ENCODE measurements at regions not wholly inside any gene's neighbourhood (a gene's known extent, or its start where the extent isn't known, plus 50 kb on each side); places are given as distances from the start of the nearest gene placed in this dataset.

DNA sequence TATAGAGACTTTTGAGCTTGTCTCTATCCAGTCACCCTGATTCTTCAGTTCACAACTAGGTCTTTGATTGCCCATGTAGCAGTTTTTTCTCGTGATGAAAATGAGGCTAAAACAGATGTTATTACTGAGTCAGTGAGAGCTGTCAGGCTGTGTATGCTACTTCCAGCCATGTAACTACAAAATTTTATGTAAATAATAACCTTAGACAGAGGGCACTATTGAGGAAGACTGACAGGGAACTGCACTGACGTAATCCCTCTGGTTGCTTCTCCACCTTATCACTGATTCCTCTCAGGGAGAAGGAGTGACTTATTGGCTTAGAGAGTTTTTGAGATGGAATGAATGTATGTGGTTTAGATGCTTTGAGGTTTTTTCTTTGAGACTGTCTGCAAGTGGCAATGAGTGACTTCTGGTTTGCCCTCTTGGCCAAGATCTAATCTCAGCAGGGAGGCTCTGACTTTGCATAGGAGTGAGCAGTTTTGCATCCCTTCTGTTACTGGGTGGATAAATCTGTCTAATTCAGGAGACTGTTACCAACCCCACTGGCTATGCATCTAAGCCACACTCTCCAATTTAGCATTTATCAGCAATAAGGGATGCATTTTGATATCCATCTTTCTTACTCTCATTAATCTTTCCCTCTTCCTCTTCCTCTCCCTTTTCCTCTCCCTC is 555.2 kb upstream of the FANCL start:
- H3K4me3 ChIP-seq (ENCODE audit: low read length), result no peak overlapping the region
- DNase-seq (ENCODE audit: low read depth), result no peak
- TF ChIP-seq, protein P1, sequence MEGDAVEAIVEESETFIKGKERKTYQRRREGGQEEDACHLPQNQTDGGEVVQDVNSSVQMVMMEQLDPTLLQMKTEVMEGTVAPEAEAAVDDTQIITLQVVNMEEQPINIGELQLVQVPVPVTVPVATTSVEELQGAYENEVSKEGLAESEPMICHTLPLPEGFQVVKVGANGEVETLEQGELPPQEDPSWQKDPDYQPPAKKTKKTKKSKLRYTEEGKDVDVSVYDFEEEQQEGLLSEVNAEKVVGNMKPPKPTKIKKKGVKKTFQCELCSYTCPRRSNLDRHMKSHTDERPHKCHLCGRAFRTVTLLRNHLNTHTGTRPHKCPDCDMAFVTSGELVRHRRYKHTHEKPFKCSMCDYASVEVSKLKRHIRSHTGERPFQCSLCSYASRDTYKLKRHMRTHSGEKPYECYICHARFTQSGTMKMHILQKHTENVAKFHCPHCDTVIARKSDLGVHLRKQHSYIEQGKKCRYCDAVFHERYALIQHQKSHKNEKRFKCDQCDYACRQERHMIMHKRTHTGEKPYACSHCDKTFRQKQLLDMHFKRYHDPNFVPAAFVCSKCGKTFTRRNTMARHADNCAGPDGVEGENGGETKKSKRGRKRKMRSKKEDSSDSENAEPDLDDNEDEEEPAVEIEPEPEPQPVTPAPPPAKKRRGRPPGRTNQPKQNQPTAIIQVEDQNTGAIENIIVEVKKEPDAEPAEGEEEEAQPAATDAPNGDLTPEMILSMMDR (conservative IDR thresholded peaks at IDR 0.05; ENCODE audit: low read length), result no peak

DNA sequence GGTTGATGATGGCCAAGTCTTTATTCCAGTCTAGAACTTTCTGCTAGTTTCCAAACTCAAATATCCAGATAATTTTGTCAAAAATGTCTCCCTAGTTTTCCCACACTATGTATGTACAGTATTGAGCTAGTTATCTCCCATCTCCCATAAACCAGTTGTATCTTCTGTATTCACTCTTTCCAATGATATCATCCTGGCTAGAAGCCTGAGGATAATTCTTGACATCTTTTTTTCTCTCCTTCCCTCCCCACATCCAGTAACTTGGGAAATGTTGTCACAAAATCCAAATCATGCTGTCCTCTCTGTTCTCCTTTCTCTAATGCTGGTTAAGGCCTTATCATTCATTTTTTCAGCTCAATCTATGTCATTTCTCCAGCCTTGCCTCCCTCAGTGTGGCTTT is 553.8 kb upstream of the FANCL start:
- TF ChIP-seq, protein P1 (conservative IDR thresholded peaks at IDR 0.05; ENCODE audit: low read length), result no peak
- no peak for DNase-seq (ENCODE audit: low read depth)
- no peak overlapping the region for H3K4me3 ChIP-seq (ENCODE audit: low read length)

DNA sequence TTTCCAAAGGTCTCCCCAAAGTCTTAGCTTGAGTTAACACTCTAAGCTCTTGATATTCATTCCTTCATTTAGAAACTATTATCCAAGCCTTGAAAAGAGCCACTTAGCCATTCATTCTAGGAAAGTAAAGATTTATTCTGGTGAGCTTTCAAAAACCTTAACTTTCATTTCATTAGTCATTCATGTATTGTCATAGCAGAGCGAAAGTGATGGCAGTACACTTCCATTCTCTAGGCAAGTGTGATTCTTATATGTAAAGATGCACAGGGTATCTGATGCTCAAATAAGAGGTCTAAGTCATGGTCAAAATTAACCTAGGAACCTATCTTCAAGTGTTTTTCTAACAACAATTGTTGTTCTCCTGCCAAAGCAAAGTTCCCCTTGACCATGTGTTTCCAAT is 553.0 kb upstream of the FANCL start:
- no peak for DNase-seq (ENCODE audit: low read depth)
- H3K4me3 ChIP-seq (ENCODE audit: low read length), result no peak overlapping the region
- TF ChIP-seq, protein P1 (conservative IDR thresholded peaks at IDR 0.05; ENCODE audit: low read length), result no peak

DNA sequence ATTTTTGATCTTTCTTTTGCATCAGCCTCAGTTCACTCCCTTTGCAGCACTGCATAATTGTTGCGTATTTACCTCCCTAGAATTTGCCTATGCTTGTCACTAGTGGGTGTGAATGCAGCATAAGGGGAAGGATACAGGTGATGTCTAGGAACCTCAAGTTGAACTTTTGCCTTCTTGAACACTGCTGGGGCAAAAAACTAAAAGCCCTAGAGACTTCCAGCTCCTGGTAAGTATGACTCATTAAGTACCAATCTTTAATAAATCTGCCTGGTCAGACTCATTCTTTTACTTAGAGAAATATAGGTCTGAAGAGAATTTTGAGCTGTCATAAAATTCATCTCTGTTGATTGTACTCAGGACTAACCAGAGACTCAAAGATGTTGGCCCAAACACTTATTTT is 547.3 kb upstream of the FANCL start:
- H3K4me3 ChIP-seq (ENCODE audit: low read length), result no peak overlapping the region
- TF ChIP-seq, protein P1 (conservative IDR thresholded peaks at IDR 0.05; ENCODE audit: low read length), result no peak
- no peak for DNase-seq (ENCODE audit: low read depth)

DNA sequence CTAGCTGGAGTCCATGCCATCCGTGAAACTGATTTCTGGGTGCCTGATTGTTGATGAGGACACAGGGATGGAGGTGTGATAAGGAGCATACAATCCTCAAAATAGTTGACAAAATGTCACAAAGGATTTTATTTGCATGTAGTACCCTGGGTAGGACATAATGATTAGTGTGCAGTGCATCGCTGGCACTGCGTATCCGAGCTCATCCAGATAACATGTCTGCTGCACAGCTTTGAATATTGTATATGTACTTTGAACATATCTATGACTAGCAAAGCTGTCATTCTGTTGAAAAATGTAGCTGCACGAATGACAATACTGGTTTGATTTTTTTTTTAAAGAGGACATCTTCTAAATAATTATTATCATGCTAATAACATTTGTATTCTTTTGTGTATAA is 529.7 kb upstream of the FANCL start:
- no peak overlapping the region for H3K4me3 ChIP-seq (ENCODE audit: low read length)
- no peak for DNase-seq (ENCODE audit: low read depth)
- TF ChIP-seq, protein P1 (conservative IDR thresholded peaks at IDR 0.05; ENCODE audit: low read length), result no peak

DNA sequence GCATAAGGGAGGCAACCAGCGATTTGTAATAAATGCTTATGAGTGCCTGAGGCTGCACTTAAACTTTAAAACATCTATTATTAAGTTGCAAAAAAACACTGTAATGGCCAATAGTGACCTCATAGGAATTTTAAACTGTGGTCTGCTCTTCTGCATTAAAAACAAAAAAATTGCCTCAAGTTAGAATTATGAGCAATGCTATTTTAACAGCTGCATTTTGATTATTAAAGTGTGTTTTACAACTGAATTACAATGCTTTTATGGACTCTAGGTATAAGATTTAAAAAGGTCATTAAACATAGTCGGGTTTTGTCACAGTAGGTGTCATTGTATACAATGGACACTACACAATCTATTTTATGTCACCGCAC is 528.7 kb upstream of the FANCL start:
- TF ChIP-seq, protein P1 (conservative IDR thresholded peaks at IDR 0.05; ENCODE audit: low read length), result no peak
- H3K4me3 ChIP-seq (ENCODE audit: low read length), result no peak overlapping the region
- DNase-seq (ENCODE audit: low read depth), result no peak

DNA sequence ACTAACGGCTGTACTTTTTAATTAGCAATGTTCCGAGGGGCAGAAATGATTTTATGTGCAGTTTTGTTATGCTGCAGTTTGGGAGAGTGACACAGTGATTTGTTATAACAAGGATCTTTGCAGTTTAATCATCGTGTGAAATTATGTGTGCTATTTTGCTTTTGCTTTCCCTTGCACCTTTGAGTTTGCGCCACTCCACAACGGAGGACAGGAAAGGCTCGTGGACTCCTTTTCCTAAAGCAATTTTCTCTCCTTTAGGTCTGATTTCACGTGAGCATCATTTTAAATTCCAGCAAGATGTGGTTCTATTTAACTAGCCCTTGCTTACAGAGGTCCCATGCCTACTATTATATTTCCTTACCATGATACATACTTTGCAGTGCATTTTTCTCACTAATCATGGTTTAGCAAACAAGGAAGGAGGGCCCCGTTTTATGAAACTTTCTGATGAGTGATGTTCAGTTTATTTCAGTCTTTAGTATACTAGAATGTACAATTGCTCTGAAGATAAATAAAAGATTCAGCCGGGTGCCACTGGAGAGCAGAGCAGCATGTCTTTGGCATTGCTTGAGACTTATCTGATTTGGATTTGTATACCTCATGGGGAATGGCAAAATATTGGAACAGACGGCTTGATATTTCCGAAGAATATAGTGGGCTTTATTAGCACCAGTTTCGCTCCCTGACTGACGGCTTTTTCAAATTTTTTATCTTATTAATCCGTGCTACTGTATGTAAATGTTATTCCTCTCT is 528.2 kb upstream of the FANCL start:
- TF ChIP-seq, protein P1 (conservative IDR thresholded peaks at IDR 0.05; ENCODE audit: low read length), result no peak
- H3K4me3 ChIP-seq (ENCODE audit: low read length), result no peak overlapping the region
- no peak for DNase-seq (ENCODE audit: low read depth)
